Mesendoderm (in vitro differentiated cells): ENCODE measurements at regions not wholly inside any gene's neighbourhood (a gene's known extent, or its start where the extent isn't known, plus 50 kb on each side); places are given as distances from the start of the nearest gene placed in this dataset.

Source experiments
- DNase-seq: peaks from one replicate; pipeline ENCODE4 v3.0.0; 2013
- H2AK5ac ChIP-seq: 2 replicates; pipeline ENCODE4 v1.6.1; 2013; ENCODE audit warnings: low read length, inconsistent platforms
- H2BK120ac ChIP-seq: 2 replicates; pipeline ENCODE4 v1.6.1; 2013; ENCODE audit warnings: low read depth, mild to moderate bottlenecking, low read length, moderate library complexity, mixed read lengths
- H2BK15ac ChIP-seq: replicated peaks from 2 replicates; pipeline ENCODE4 v1.6.1; 2013; ENCODE audit warnings: low read depth, mild to moderate bottlenecking, moderate library complexity
- H2BK5ac ChIP-seq: 2 replicates; pipeline ENCODE4 v1.6.1; 2013; ENCODE audit warnings: low read length, inconsistent platforms
- H3K18ac ChIP-seq: 2 replicates; pipeline ENCODE4 v1.6.1; 2013; ENCODE audit warnings: mild to moderate bottlenecking, low read length, mixed read lengths
- H3K23ac ChIP-seq: one replicate; pipeline ENCODE4 v1.6.1; 2013; ENCODE audit warnings: low read length
- H3K27ac ChIP-seq: 2 replicates; pipeline ENCODE4 v1.5.1; 2013; ENCODE audit warnings: low read depth, mild to moderate bottlenecking, inconsistent platforms, low read length, moderate library complexity
- H3K27me3 ChIP-seq: 2 replicates; pipeline ENCODE4 v1.6.1; 2013; ENCODE audit warnings: low read length, control low read depth, mild to moderate bottlenecking, inconsistent platforms; ENCODE audit not compliant: insufficient read depth, poor library complexity
- H3K36me3 ChIP-seq: 2 replicates; pipeline ENCODE4 v1.6.1; 2013; ENCODE audit warnings: low read length, inconsistent platforms; ENCODE audit not compliant: control insufficient read depth, insufficient read depth
- H3K4ac ChIP-seq: one replicate; pipeline ENCODE4 v1.6.1; 2013; ENCODE audit warnings: low read depth, mild to moderate bottlenecking, low read length, moderate library complexity
- H3K4me1 ChIP-seq: 2 replicates; pipeline ENCODE4 v1.6.1; 2013; ENCODE audit warnings: low read depth, low read length, inconsistent platforms; ENCODE audit not compliant: control insufficient read depth
- H3K4me2 ChIP-seq: 2 replicates; pipeline ENCODE4 v1.6.1; 2013; ENCODE audit warnings: low read length
- H3K4me3 ChIP-seq: 2 replicates; pipeline ENCODE4 v1.5.1; 2013; ENCODE audit warnings: mild to moderate bottlenecking, low read length
- H3K56ac ChIP-seq: one replicate; pipeline ENCODE4 v1.6.1; 2013; ENCODE audit warnings: low read length
- H3K79me1 ChIP-seq: 2 replicates; pipeline ENCODE4 v1.6.1; 2013; ENCODE audit warnings: low read length, inconsistent platforms
- H3K79me2 ChIP-seq: 2 replicates; pipeline ENCODE4 v1.6.1; 2013; ENCODE audit warnings: mild to moderate bottlenecking, low read length; ENCODE audit not compliant: control insufficient read depth, insufficient read depth
- H3K9ac ChIP-seq: 2 replicates; pipeline ENCODE4 v1.6.1; 2013; ENCODE audit warnings: low read length, inconsistent platforms
- H4K5ac ChIP-seq: one replicate; pipeline ENCODE4 v1.6.1; 2013; ENCODE audit warnings: low read length
- H4K8ac ChIP-seq: one replicate; pipeline ENCODE4 v1.6.1; 2013; ENCODE audit warnings: low read depth, mild to moderate bottlenecking, control low read depth, low read length, moderate library complexity
- WGBS: extraction: QIAGEN DNeasy Blood & Tissue Kit; methylation state at CpG from one replicate; pipeline ENCODE4 v1.1.7; 2013; ENCODE audit warnings: low lambda C conversion rate, missing lambda C conversion rate; ENCODE audit not compliant: insufficient coverage; ENCODE audit errors: extremely low coverage; 5-methylcytosine and 5-hydroxymethylcytosine counted together

DNA sequence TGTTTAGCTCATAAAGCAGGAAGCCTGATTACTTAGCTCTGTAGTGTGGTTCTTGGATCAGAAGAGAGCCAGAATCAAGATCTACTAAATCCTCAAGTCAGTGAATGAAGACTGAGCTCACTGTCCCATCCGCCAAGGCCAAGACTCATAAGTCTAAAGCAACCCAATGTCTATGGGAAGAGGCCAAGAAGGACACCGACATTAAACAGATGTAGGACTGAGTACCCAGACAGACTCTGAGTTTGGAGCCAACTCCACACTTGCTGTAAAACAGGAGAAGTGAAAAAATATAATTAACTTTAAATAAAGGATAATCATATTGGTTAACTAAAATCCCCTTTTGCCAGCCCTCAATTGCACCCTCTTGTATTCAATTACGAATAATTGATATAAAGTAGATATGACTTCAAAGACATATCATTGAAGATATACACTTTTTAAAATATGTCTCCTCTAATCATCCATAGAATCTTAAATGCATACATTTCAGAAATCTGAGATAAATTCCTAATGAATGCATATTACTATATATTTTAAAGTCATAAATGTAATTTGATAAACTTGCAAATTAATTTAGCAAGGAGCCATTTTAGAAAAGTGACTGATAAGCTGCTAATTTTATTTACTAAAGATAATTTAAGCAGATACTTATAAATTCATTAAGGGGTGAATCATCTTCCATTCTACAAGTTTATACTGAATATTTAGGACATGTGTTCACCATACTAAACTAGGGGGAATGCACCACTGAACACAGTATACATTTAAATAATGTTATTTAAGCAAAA lies 617.0 kb upstream of the ARID1B start:
- Histone ChIP-seq H3K4me3 (no peak overlapping the region), H2BK5ac (no peak overlapping the region), H2BK15ac (no peak overlapping the region), H3K4me1 (no peaks in the 10 kb centered on the region), H2AK5ac (no peak overlapping the region), H2BK120ac (no peak overlapping the region), H4K5ac (no peak overlapping the region), H3K9ac (no peak overlapping the region), H3K4ac (no peak overlapping the region), H3K79me1 (no peaks in the 10 kb centered on the region), H4K8ac (no peak overlapping the region), H3K56ac (no peak overlapping the region), H3K23ac (no peak overlapping the region), H3K18ac (no peak overlapping the region), H3K27ac (no peak overlapping the region), H3K4me2 (no peak overlapping the region), H3K27me3 (no peaks in the 10 kb centered on the region), H3K79me2 (no peaks in the 10 kb centered on the region), H3K36me3 (no peaks in the 10 kb centered on the region)
- DNase-seq, result no peak
- no CpG with 5 or more reads among the region's 3 CpGs for WGBS

GRCh38 chr6:156154896-156155295 lies 622.3 kb upstream of the ARID1B start:
- WGBS, result 100% methylated on average over 1 of the region's 4 CpGs
- H2BK5ac ChIP-seq, result no peak overlapping the region
- no peak overlapping the region for H3K27ac ChIP-seq

GRCh38 chr6:156150391-156150790 lies 626.8 kb upstream of the ARID1B start:
- H3K79me2 ChIP-seq, result no peaks in the 10 kb centered on the region
- H3K18ac ChIP-seq, result no peak overlapping the region
- H3K36me3 ChIP-seq, result no peaks in the 10 kb centered on the region
- no peak overlapping the region for H2BK120ac ChIP-seq
- no peak overlapping the region for H3K9ac ChIP-seq
- H3K56ac ChIP-seq, result no peak overlapping the region
- H3K27me3 ChIP-seq, result no peaks in the 10 kb centered on the region
- no peak overlapping the region for H4K5ac ChIP-seq
- H3K4ac ChIP-seq, result no peak overlapping the region
- no peak for DNase-seq
- H3K79me1 ChIP-seq, result no peaks in the 10 kb centered on the region
- no peak overlapping the region for H3K23ac ChIP-seq
- no peak overlapping the region for H3K4me2 ChIP-seq
- H2AK5ac ChIP-seq, result no peak overlapping the region
- H2BK5ac ChIP-seq, result no peak overlapping the region
- H3K27ac ChIP-seq, result no peak overlapping the region
- H3K4me1 ChIP-seq, result no peaks in the 10 kb centered on the region
- no peak overlapping the region for H2BK15ac ChIP-seq
- no CpG with 5 or more reads among the region's 1 CpG for WGBS
- no peak overlapping the region for H4K8ac ChIP-seq
- H3K4me3 ChIP-seq, result no peak overlapping the region

More at GRCh38 chr6:156154896-156155295, 622.3 kb upstream of the ARID1B start:
- H3K36me3 ChIP-seq, result no peaks in the 10 kb centered on the region
- H3K79me1 ChIP-seq, result no peaks in the 10 kb centered on the region
- H3K4ac ChIP-seq, result no peak overlapping the region
- H3K9ac ChIP-seq, result no peak overlapping the region
- H2BK15ac ChIP-seq, result no peak overlapping the region
- no peaks in the 10 kb centered on the region for H3K4me1 ChIP-seq
- H3K79me2 ChIP-seq, result no peaks in the 10 kb centered on the region
- H3K23ac ChIP-seq, result no peak overlapping the region
- no peak overlapping the region for H4K8ac ChIP-seq
- H3K4me2 ChIP-seq, result no peak overlapping the region
- H3K27me3 ChIP-seq, result no peaks in the 10 kb centered on the region
- no peak overlapping the region for H2BK120ac ChIP-seq
- no peak overlapping the region for H4K5ac ChIP-seq
- H3K4me3 ChIP-seq, result no peak overlapping the region
- no peak overlapping the region for H2AK5ac ChIP-seq
- H3K56ac ChIP-seq, result no peak overlapping the region
- H3K18ac ChIP-seq, result no peak overlapping the region
- no peak for DNase-seq

DNA sequence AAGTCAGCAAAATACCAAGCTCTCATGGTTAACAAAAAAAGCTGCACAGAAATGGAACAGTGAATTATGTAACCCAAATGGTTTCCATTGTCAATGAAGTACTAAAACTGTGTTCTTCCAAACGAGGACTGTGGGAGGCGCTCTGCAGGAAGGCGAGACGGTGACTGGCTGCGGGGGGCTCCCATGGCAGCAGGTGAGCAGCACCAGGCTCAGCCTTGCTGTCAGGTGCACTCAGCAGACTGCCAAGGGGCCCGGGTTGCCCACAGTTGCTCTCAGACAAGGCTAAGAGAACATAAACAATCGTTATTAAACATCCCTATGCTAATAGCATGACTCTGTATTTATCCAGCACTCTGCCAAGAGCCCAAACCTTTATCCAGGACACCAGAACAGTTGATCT lies 630.3 kb upstream of the ARID1B start:
- Histone ChIP-seq H3K23ac (no peak overlapping the region), H2BK15ac (no peak overlapping the region), H3K79me2 (no peaks in the 10 kb centered on the region), H3K4me1 (no peaks in the 10 kb centered on the region), H3K4me3 (no peak overlapping the region), H3K9ac (no peak overlapping the region), H2BK120ac (no peak overlapping the region), H3K27ac (no peak overlapping the region), H2AK5ac (no peak overlapping the region), H3K4me2 (no peak overlapping the region), H3K27me3 (no peaks in the 10 kb centered on the region), H3K36me3 (no peaks in the 10 kb centered on the region), H4K5ac (no peak overlapping the region), H2BK5ac (no peak overlapping the region), H3K56ac (no peak overlapping the region), H4K8ac (no peak overlapping the region), H3K4ac (no peak overlapping the region), H3K18ac (no peak overlapping the region), H3K79me1 (no peaks in the 10 kb centered on the region)
- DNase-seq, result no peak
- no CpG with 5 or more reads among the region's 7 CpGs for WGBS

- Histone ChIP-seq H3K18ac (no peak overlapping the region), H3K79me1 (no peaks in the 10 kb centered on the region), H3K4me1 (peaks cover 1% of the 10 kb centered on the region), H3K4me3 (no peak overlapping the region), H3K27me3 (no peaks in the 10 kb centered on the region), H3K56ac (no peak overlapping the region), H3K27ac (no peak overlapping the region), H4K8ac (no peak overlapping the region), H3K4ac (no peak overlapping the region), H2AK5ac (no peak overlapping the region), H3K36me3 (no peaks in the 10 kb centered on the region), H2BK15ac (no peak overlapping the region), H2BK5ac (no peak overlapping the region), H4K5ac (no peak overlapping the region), H3K9ac (no peak overlapping the region), H3K79me2 (no peaks in the 10 kb centered on the region), H3K23ac (no peak overlapping the region), H2BK120ac (no peak overlapping the region), H3K4me2 (no peak overlapping the region)
- whole genome bisulfite sequencing, result no CpG with 5 or more reads among the region's 6 CpGs
- no peak for DNase-seq
Measured at GRCh38 chr6:156131221-156131903, 645.8 kb upstream of the ARID1B start.
